H1 (cell line): ENCODE measurements at regions not wholly inside any gene's neighbourhood (a gene's known extent, or its start where the extent isn't known, plus 50 kb on each side); places are given as distances from the start of the nearest gene placed in this dataset.

Source experiments
- CTCF ChIA-PET: fragments of 300-600 bp; sonication (Branson Sonifier 250); formaldehyde crosslinking; loops from one replicate; lab custom pipeline; 2021; ENCODE audit not compliant: partially characterized antibody; lab: Charles Lee
- POLR2A ChIA-PET: fragments of 300-600 bp; sonication (Branson Sonifier 250); formaldehyde crosslinking; loops from one replicate; lab custom pipeline; 2021; ENCODE audit warnings: inconsistent platforms; ENCODE audit not compliant: partially characterized antibody; lab: Charles Lee
- DNase-seq, 2 experiments: peaks; one replicate each; pipeline versions ENCODE4 v3.0.0 to v3.0.0-alpha.2; 2010 to 2022; ENCODE audit warnings: low spot score in 2 of 2, low read depth in 1 of 2, mixed read lengths in 1 of 2
- FAIRE-seq: peaks from 2 replicates; lab custom pipeline; 2011; peaks lifted over from hg19 to GRCh38; lab: Jason Lieb, UNC
- H2AFZ ChIP-seq: 2 replicates; pipeline ENCODE4 v1.8.1; 2012; ENCODE audit warnings: low read length, inconsistent platforms
- H2AK5ac ChIP-seq: 2 replicates; pipeline ENCODE4 v1.6.1; 2013; ENCODE audit warnings: low read depth, low read length
- H2BK120ac ChIP-seq: replicated peaks from 2 replicates; pipeline ENCODE3; 2013; ENCODE audit warnings: low read depth, low read length, inconsistent platforms
- H2BK12ac ChIP-seq: 2 replicates; pipeline ENCODE4 v1.6.1; 2013; ENCODE audit warnings: low read depth, low read length
- H2BK15ac ChIP-seq: 2 replicates; pipeline ENCODE4 v1.6.1; 2013; ENCODE audit warnings: low read length
- H2BK20ac ChIP-seq: 2 replicates; pipeline ENCODE4 v1.6.1; 2013; ENCODE audit warnings: low read length
- H2BK5ac ChIP-seq: 2 replicates; pipeline ENCODE4 v1.6.1; 2013; ENCODE audit warnings: low read depth, low read length
- H3K14ac ChIP-seq: 2 replicates; pipeline ENCODE4 v1.6.1; 2013; ENCODE audit warnings: inconsistent platforms; ENCODE audit not compliant: insufficient read length
- H3K18ac ChIP-seq: 2 replicates; pipeline ENCODE4 v1.6.1; 2013; ENCODE audit warnings: low read length; ENCODE audit errors: extremely low read depth
- H3K23ac ChIP-seq: 2 replicates; pipeline ENCODE4 v1.6.1; 2013; ENCODE audit warnings: inconsistent platforms; ENCODE audit not compliant: insufficient read length
- H3K23me2 ChIP-seq: 2 replicates; pipeline ENCODE4 v1.6.1; 2013; ENCODE audit warnings: low read depth, low read length
- H3K27ac ChIP-seq: 2 replicates; pipeline ENCODE4 v1.6.1; 2011; ENCODE audit warnings: low read depth, low read length, inconsistent platforms
- H3K27me3 ChIP-seq, 4 experiments: replicated peaks in 1 of 4; 1 replicate in 1 of 4; 2 replicates in 3 of 4; pipeline versions ENCODE4 v1.6.1 to v1.8.1; 2011 to 2013; ENCODE audit warnings: low read length in 3 of 4, mild to moderate bottlenecking in 3 of 4, inconsistent platforms in 2 of 4, mixed read lengths in 2 of 4, moderate library complexity in 1 of 4; ENCODE audit not compliant: control insufficient read depth in 3 of 4, insufficient read depth in 3 of 4; ENCODE audit errors: extremely low read depth in 1 of 4
- H3K36me3 ChIP-seq, 4 experiments: 2 replicates each; pipeline versions ENCODE4 v1.6.1 to v1.8.1; 2011 to 2013; ENCODE audit warnings: mild to moderate bottlenecking in 4 of 4, low read length in 3 of 4, moderate library complexity in 2 of 4, control low read depth in 1 of 4, inconsistent platforms in 1 of 4; ENCODE audit not compliant: insufficient read depth in 4 of 4, control insufficient read depth in 2 of 4
- H3K4ac ChIP-seq: replicated peaks from 2 replicates; pipeline ENCODE3; 2013; ENCODE audit warnings: low read length, low read depth, mixed read lengths, inconsistent platforms; ENCODE audit not compliant: insufficient read length
- H3K4me1 ChIP-seq, 4 experiments: replicated peaks in 1 of 4; 1 replicate in 1 of 4; 2 replicates in 3 of 4; pipeline versions ENCODE4 v1.6.1 to v1.8.1; 2011 to 2013; ENCODE audit warnings: low read length in 3 of 4, inconsistent platforms in 2 of 4, mixed read lengths in 1 of 4; ENCODE audit not compliant: insufficient read depth in 4 of 4, control insufficient read depth in 3 of 4
- H3K4me2 ChIP-seq, 2 experiments: 2 replicates each; pipeline versions ENCODE4 v1.6.1 to v1.8.1; 2011 to 2013; ENCODE audit warnings: low read depth in 2 of 2, low read length in 2 of 2, control low read depth in 1 of 2, inconsistent platforms in 1 of 2, mild to moderate bottlenecking in 1 of 2; ENCODE audit not compliant: insufficient read depth in 1 of 2
- H3K4me3 ChIP-seq, 4 experiments: fragments of 200-600, 300-600 bp in 1 of 4; sonication (generic), shearing (Covaris generic), sonication (Bioruptor Twin) in 1 of 4; 2 replicates each; pipeline versions ENCODE4 v1.5.1 to v1.8.1; 2011 to 2016; ENCODE audit warnings: low read length in 4 of 4, low read depth in 3 of 4, control low read depth in 2 of 4, inconsistent platforms in 2 of 4, mild to moderate bottlenecking in 2 of 4, mixed read lengths in 1 of 4, moderate library complexity in 1 of 4; ENCODE audit not compliant: insufficient read depth in 2 of 4; ENCODE audit errors: extremely low read depth in 1 of 4
- H3K56ac ChIP-seq: replicated peaks from 2 replicates; pipeline ENCODE3; 2013; ENCODE audit warnings: low read depth, mild to moderate bottlenecking, mixed read lengths, low read length, inconsistent platforms; ENCODE audit not compliant: insufficient read length
- H3K79me1 ChIP-seq: 2 replicates; pipeline ENCODE4 v1.6.1; 2013; ENCODE audit warnings: low read depth, low read length, control low read depth
- H3K79me2 ChIP-seq, 2 experiments: 2 replicates each; pipeline versions ENCODE4 v1.6.1 to v1.8.1; 2012 to 2013; ENCODE audit warnings: low read length in 2 of 2, mild to moderate bottlenecking in 2 of 2, inconsistent platforms in 1 of 2; ENCODE audit not compliant: insufficient read depth in 2 of 2, control insufficient read depth in 1 of 2
- H3K9ac ChIP-seq, 4 experiments: replicated peaks in 1 of 4; 1 replicate in 1 of 4; 2 replicates in 3 of 4; pipeline versions ENCODE4 v1.6.1 to v1.8.1; 2011 to 2013; ENCODE audit warnings: low read depth in 3 of 4, low read length in 3 of 4, control low read depth in 2 of 4, mild to moderate bottlenecking in 2 of 4, moderate library complexity in 2 of 4, inconsistent platforms in 1 of 4; ENCODE audit errors: extremely low read depth in 1 of 4
- H3K9me3 ChIP-seq, 2 experiments: 2 replicates each; pipeline versions ENCODE4 v1.6.1 to v1.8.1; 2012 to 2013; ENCODE audit warnings: mild to moderate bottlenecking in 2 of 2, moderate library complexity in 2 of 2, control low read depth in 1 of 2, inconsistent platforms in 1 of 2, low read depth in 1 of 2, low read length in 1 of 2, mixed read lengths in 1 of 2; ENCODE audit not compliant: insufficient read depth in 2 of 2
- H4K20me1 ChIP-seq, 2 experiments: replicated peaks in 1 of 2; 2 replicates each; pipeline versions ENCODE3 to v1.8.1; 2011 to 2013; ENCODE audit warnings: inconsistent platforms in 2 of 2, low read length in 2 of 2, mild to moderate bottlenecking in 1 of 2; ENCODE audit not compliant: insufficient read depth in 2 of 2, control insufficient read depth in 1 of 2
- H4K5ac ChIP-seq: 2 replicates; pipeline ENCODE4 v1.6.1; 2013; ENCODE audit warnings: low read length, low read depth, mixed read lengths, inconsistent platforms; ENCODE audit not compliant: insufficient read length
- H4K8ac ChIP-seq: 2 replicates; pipeline ENCODE4 v1.8.0; 2013; ENCODE audit warnings: mild to moderate bottlenecking, moderate library complexity, low read length, inconsistent platforms; ENCODE audit not compliant: insufficient read depth; ENCODE audit errors: extremely low read depth
- H4K91ac ChIP-seq: replicated peaks from 2 replicates; pipeline ENCODE3; 2013; ENCODE audit warnings: low read length, mixed read lengths, inconsistent platforms; ENCODE audit not compliant: insufficient read length
- ATF2 ChIP-seq: IDR thresholded peaks from 2 replicates; pipeline ENCODE4 v1.6.1; 2012; ENCODE audit warnings: low read length, inconsistent platforms
- E2F6 ChIP-seq: IDR thresholded peaks from 2 replicates; pipeline ENCODE4 v1.6.1; 2012; ENCODE audit warnings: inconsistent platforms
- HDAC2 ChIP-seq, 2 experiments: fragments of 300-600 bp in 1 of 2; sonication (generic) in 1 of 2; IDR thresholded peaks; 2 replicates each; pipeline ENCODE4 v1.6.1; 2011 to 2012; ENCODE audit warnings: low read depth in 2 of 2, low read length in 2 of 2, mild to moderate bottlenecking in 2 of 2, moderate library complexity in 2 of 2, borderline replicate concordance in 1 of 2, inconsistent platforms in 1 of 2
- JUN ChIP-seq: IDR thresholded peaks from 2 replicates; pipeline ENCODE4 v1.6.1; 2011; ENCODE audit warnings: low read depth, mild to moderate bottlenecking, improper control_type of control experiment, low read length
- RFX5 ChIP-seq: IDR thresholded peaks from 2 replicates; pipeline ENCODE4 v1.6.1; 2011; ENCODE audit warnings: low read depth, low read length, improper control_type of control experiment, borderline replicate concordance
- RNF2 ChIP-seq: fragments of 200-900, 300-1000 bp; sonication (generic); IDR thresholded peaks from 2 replicates; pipeline ENCODE4 v1.7.1; 2016; ENCODE audit warnings: borderline replicate concordance, low read depth, mild to moderate bottlenecking, antibody characterized with exemption, low read length; ENCODE audit not compliant: poor library complexity, severe bottlenecking; ENCODE audit errors: missing control alignments
- SAP30 ChIP-seq: fragments of 300-600 bp; sonication (generic); IDR thresholded peaks from 2 replicates; pipeline ENCODE4 v1.7.1; 2012; ENCODE audit warnings: low read length, moderate library complexity, mild to moderate bottlenecking, inconsistent platforms; ENCODE audit not compliant: insufficient read depth, insufficient replicate concordance
- SIN3A ChIP-seq, 2 experiments: IDR thresholded peaks in 1 of 2; conservative IDR thresholded peaks in 1 of 2; 2 replicates each; pipeline ENCODE4 v1.6.1; 2011 to 2012; ENCODE audit warnings: low read length in 2 of 2, improper control_type of control experiment in 1 of 2, low read depth in 1 of 2, mild to moderate bottlenecking in 1 of 2
- SP1 ChIP-seq: IDR thresholded peaks from 2 replicates; pipeline ENCODE4 v1.6.1; 2011; ENCODE audit warnings: low read depth, low read length
- TCF12 ChIP-seq: IDR thresholded peaks from 2 replicates; pipeline ENCODE4 v1.6.1; 2011; ENCODE audit warnings: low read depth, mild to moderate bottlenecking, low read length
- WGBS, 2 experiments: shearing (Covaris generic) in 1 of 2; methylation state at CpG; one replicate each; pipeline versions ENCODE4 v1.1.6 to v1.1.7; 2013 to 2015; ENCODE audit warnings: low lambda C conversion rate in 2 of 2, mixed read lengths in 2 of 2, inconsistent platforms in 1 of 2, low coverage in 1 of 2, missing lambda C conversion rate in 1 of 2; ENCODE audit not compliant: insufficient replicate concordance in 2 of 2, insufficient coverage in 1 of 2, insufficient read length in 1 of 2; ENCODE audit errors: extremely low coverage in 1 of 2, missing lambda C conversion rate in 1 of 2; 5-methylcytosine and 5-hydroxymethylcytosine counted together

GRCh38 chr7:113657603-113658002, 261.2 kb downstream of the PPP1R3A start:
- Histone ChIP-seq H2AK5ac (no peak overlapping the region), H3K9me3 (peaks cover 4 to 18% of the 10 kb centered on the region in 2 experiments; a peak in 3 of 4 replicates), H3K79me2 (no peaks in the 10 kb centered on the region), H3K23ac (no peak overlapping the region), H2BK120ac (no peak overlapping the region), H3K56ac (no peak overlapping the region), H3K14ac (no peak overlapping the region)
- ChIA-PET POLR2A (no interaction called here), CTCF (no interaction called here)
- TF ChIP-seq E2F6 (no peak), RNF2 (no peak), HDAC2 (IDR thresholded peaks at IDR 0.05; ENCODE audit: borderline replicate concordance in 1 of 2, low read depth in 2 of 2, low read length in 2 of 2) (no peak), TCF12 (no peak), SAP30 (no peak), RFX5 (no peak), SIN3A (conservative IDR thresholded peaks at IDR 0.05 in 1 of 2, IDR thresholded peaks at IDR 0.05 in 1 of 2; ENCODE audit: low read depth in 1 of 2, low read length in 2 of 2) (no peak), JUN (no peak), SP1 (no peak), ATF2 (no peak)
- TF ChIP-seq, all 59 proteins: peak for 0
- H3K4me3 ChIP-seq: no peak overlapping the region
- H2AFZ ChIP-seq: no peak overlapping the region
- no peak overlapping the region for H2BK20ac ChIP-seq
- H3K36me3 ChIP-seq: no peaks in the 10 kb centered on the region; a peak in 1 of 8 replicates
- 88% methylated on average over 1 of the region's 1 CpG; no CpG with 5 or more reads in 1 of the 2 experiments for WGBS, 2 experiments
- no peaks in the 10 kb centered on the region for H3K4me1 ChIP-seq
- no peaks in the 10 kb centered on the region for H4K20me1 ChIP-seq
- peaks cover 0 to 1% (median 0%) of the 10 kb centered on the region in 4 experiments; a peak in 1 of 7 replicates for H3K27me3 ChIP-seq
- no peak overlapping the region for H2BK12ac ChIP-seq
- no peaks in the 10 kb centered on the region for H3K23me2 ChIP-seq
- H3K4ac ChIP-seq: no peak overlapping the region
- no peak overlapping the region for H4K8ac ChIP-seq
- H4K91ac ChIP-seq: no peak overlapping the region
- no peak for DNase-seq
- H3K79me1 ChIP-seq: no peaks in the 10 kb centered on the region
- no peak overlapping the region for H2BK5ac ChIP-seq
- no peak overlapping the region for H3K18ac ChIP-seq
- no peak overlapping the region for H3K27ac ChIP-seq
- no peak overlapping the region for H3K9ac ChIP-seq
- no peak for FAIRE-seq
- H4K5ac ChIP-seq: no peak overlapping the region
- no peak overlapping the region for H2BK15ac ChIP-seq
- H3K4me2 ChIP-seq: no peak overlapping the region
